ENCODE measurements at regions not wholly inside any gene's neighbourhood (a gene's known extent, or its start where the extent isn't known, plus 50 kb on each side); places are given as distances from the start of the nearest gene placed in this dataset.

DNA sequence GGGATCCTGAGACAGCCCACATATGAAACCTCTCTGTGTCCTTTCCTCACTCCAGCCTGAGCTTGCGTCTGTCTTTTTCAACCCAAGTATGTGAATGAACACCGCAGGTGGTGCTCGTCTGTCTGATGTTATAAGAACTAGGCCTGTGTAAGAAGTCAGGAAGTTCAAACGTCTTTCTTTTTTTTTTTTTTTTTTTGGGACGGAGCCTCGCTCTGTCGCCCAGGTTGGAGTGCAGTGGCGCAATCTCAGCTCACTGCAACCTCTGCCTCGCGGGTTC is 92.3 kb downstream of the ANKRD10 start:
- H3K79me2 ChIP-seq (ENCODE audit: control insufficient read depth, insufficient read depth, low read length), result no peaks in the 10 kb centered on the region
- H3K9me3 ChIP-seq (replicated peaks; ENCODE audit: control insufficient read depth, insufficient read depth, low read depth, low read length), result no peaks in the 10 kb centered on the region
- no peaks in the 10 kb centered on the region for H3K9me1 ChIP-seq (ENCODE audit: control insufficient read depth, insufficient read depth, low read length)
- H3K4me2 ChIP-seq (ENCODE audit: insufficient read depth, low read length), result no peak overlapping the region
- no peaks in the 10 kb centered on the region for H4K20me1 ChIP-seq (replicated peaks; ENCODE audit: control insufficient read depth, insufficient read depth, low read length)
- peaks cover 0 to 3% of the 10 kb centered on the region in 2 experiments; a peak in 2 of 5 replicates for H3K4me1 ChIP-seq (replicated peaks in 1 of 2; ENCODE audit: control insufficient read depth in 2 of 2, insufficient read depth in 2 of 2, low read length in 2 of 2)
- 50% methylated on average over 1 of the region's 10 CpGs for WGBS (ENCODE audit: insufficient coverage, low coverage, missing lambda C conversion rate)
- ChIA-PET CTCF (ENCODE audit: low intra/inter-chr PET ratio) (no interaction called here), POLR2A (no interaction called here)
- no peak overlapping the region for H2AFZ ChIP-seq (ENCODE audit: low read depth, low read length)
- no peak overlapping the region for H3K4me3 ChIP-seq
- BruUV-seq (replicated peaks), result no TSS peak
- H3K9ac ChIP-seq (ENCODE audit: insufficient read depth in 1 of 2, low read depth in 2 of 2, low read length in 2 of 2), result no peak overlapping the region
- no peaks in the 10 kb centered on the region for H3K36me3 ChIP-seq (ENCODE audit: control insufficient read depth, insufficient read depth, low read length)
- H3K27ac ChIP-seq (ENCODE audit: extremely low read depth, low read depth, low read length), result no peak overlapping the region
- in situ Hi-C loops (cut with MboI), result loop anchor here (10.0 to 25.0 kb wide), 2 partner anchors 228 to 240 kb away; no protein-coding TSS in a partner anchor
- FAIRE-seq (no peak), ATAC-seq (no peak), DNase-seq (ENCODE audit: extremely low read depth in 1 of 4, low spot score in 3 of 4) (no peak)
- intact Hi-C loops (cut with micrococcal nuclease), result no loop called here
- no peaks in the 10 kb centered on the region for H3K27me3 ChIP-seq (ENCODE audit: control insufficient read depth in 2 of 2, insufficient read depth in 2 of 2, low read length in 2 of 2)
- no peak for TF ChIP-seq STAT5B (CRISPR knock-in tag; IDR thresholded peaks at IDR 0.05)
- TF ChIP-seq, protein P1, sequence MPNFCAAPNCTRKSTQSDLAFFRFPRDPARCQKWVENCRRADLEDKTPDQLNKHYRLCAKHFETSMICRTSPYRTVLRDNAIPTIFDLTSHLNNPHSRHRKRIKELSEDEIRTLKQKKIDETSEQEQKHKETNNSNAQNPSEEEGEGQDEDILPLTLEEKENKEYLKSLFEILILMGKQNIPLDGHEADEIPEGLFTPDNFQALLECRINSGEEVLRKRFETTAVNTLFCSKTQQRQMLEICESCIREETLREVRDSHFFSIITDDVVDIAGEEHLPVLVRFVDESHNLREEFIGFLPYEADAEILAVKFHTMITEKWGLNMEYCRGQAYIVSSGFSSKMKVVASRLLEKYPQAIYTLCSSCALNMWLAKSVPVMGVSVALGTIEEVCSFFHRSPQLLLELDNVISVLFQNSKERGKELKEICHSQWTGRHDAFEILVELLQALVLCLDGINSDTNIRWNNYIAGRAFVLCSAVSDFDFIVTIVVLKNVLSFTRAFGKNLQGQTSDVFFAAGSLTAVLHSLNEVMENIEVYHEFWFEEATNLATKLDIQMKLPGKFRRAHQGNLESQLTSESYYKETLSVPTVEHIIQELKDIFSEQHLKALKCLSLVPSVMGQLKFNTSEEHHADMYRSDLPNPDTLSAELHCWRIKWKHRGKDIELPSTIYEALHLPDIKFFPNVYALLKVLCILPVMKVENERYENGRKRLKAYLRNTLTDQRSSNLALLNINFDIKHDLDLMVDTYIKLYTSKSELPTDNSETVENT (CRISPR knock-in tag; IDR thresholded peaks at IDR 0.05), result no peak
- no peak for TF ChIP-seq ETV1 (tag; conservative IDR thresholded peaks at IDR 0.05; ENCODE audit: low read depth)
- no peak for TF ChIP-seq ZNF318 (IDR thresholded peaks at IDR 0.05; ENCODE audit: borderline replicate concordance in 1 of 2, low read depth in 1 of 2)
- TF ChIP-seq MEIS2 (IDR thresholded peaks at IDR 0.05; ENCODE audit: partially characterized antibody), result no peak
- no peak for TF ChIP-seq POLR2B (IDR thresholded peaks at IDR 0.05; ENCODE audit: low read depth, partially characterized antibody)
- TF ChIP-seq, protein P2, sequence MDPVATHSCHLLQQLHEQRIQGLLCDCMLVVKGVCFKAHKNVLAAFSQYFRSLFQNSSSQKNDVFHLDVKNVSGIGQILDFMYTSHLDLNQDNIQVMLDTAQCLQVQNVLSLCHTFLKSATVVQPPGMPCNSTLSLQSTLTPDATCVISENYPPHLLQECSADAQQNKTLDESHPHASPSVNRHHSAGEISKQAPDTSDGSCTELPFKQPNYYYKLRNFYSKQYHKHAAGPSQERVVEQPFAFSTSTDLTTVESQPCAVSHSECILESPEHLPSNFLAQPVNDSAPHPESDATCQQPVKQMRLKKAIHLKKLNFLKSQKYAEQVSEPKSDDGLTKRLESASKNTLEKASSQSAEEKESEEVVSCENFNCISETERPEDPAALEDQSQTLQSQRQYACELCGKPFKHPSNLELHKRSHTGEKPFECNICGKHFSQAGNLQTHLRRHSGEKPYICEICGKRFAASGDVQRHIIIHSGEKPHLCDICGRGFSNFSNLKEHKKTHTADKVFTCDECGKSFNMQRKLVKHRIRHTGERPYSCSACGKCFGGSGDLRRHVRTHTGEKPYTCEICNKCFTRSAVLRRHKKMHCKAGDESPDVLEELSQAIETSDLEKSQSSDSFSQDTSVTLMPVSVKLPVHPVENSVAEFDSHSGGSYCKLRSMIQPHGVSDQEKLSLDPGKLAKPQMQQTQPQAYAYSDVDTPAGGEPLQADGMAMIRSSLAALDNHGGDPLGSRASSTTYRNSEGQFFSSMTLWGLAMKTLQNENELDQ (CRISPR knock-in tag; IDR thresholded peaks at IDR 0.05; ENCODE audit: borderline replicate concordance), result no peak
- TF ChIP-seq RBM34 (IDR thresholded peaks at IDR 0.05; ENCODE audit: borderline replicate concordance, insufficient read depth, low read length), result no peak
- TF ChIP-seq CBFB (CRISPR knock-in tag; IDR thresholded peaks at IDR 0.05), result no peak
- TF ChIP-seq SP2 (IDR thresholded peaks at IDR 0.05; ENCODE audit: extremely low read depth, low read depth, low read length, poor library complexity, severe bottlenecking), result no peak
